ENCODE measurements at regions not wholly inside any gene's neighbourhood (a gene's known extent, or its start where the extent isn't known, plus 50 kb on each side); places are given as distances from the start of the nearest gene placed in this dataset.
A peak's percentile ranks its signal among the peaks of the same experiment; 100 is the strongest.
"Not testable (repeated sequence)": the region's sequence is repeated elsewhere in the genome, so short reads cannot be mapped to it uniquely, and the experiment has no call there.

- peak; percentile 40 for DNase-seq
- H3K4me1 ChIP-seq (ENCODE audit: control insufficient read depth, insufficient read depth, low read length) = peaks cover 3% of the 10 kb centered on the region
- no peaks in the 10 kb centered on the region for H3K9me3 ChIP-seq (replicated peaks; ENCODE audit: control insufficient read depth, low read depth, low read length)
- H3K27me3 ChIP-seq (ENCODE audit: control insufficient read depth, insufficient read depth, low read length) = no peaks in the 10 kb centered on the region
- no peak overlapping the region for H3K27ac ChIP-seq (ENCODE audit: low read length)
- WGBS (ENCODE audit: insufficient coverage) = 0% methylated on average over 1 of the region's 3 CpGs
- no peaks in the 10 kb centered on the region for H3K36me3 ChIP-seq (ENCODE audit: control insufficient read depth, insufficient read depth, low read length)
- H3K4me3 ChIP-seq (ENCODE audit: low read length) = no peak overlapping the region
These were observed 59.4 kb downstream of the EBLN1 start for GRCh38 chr10:22158426-22158825.

GRCh38 chr10:22156750-22157149 lies 61.1 kb downstream of the EBLN1 start:
- WGBS (ENCODE audit: insufficient coverage) = 75% methylated on average over 3 of the region's 3 CpGs
- Histone ChIP-seq H3K4me1 (ENCODE audit: control insufficient read depth, insufficient read depth, low read length) (peaks cover 3% of the 10 kb centered on the region), H3K9me3 (replicated peaks; ENCODE audit: control insufficient read depth, low read depth, low read length) (no peaks in the 10 kb centered on the region), H3K36me3 (ENCODE audit: control insufficient read depth, insufficient read depth, low read length) (no peaks in the 10 kb centered on the region), H3K27me3 (ENCODE audit: control insufficient read depth, insufficient read depth, low read length) (no peaks in the 10 kb centered on the region), H3K27ac (ENCODE audit: low read length) (no peak overlapping the region), H3K4me3 (ENCODE audit: low read length) (no peak overlapping the region)
- DNase-seq = no peak

- Histone ChIP-seq H3K27ac (ENCODE audit: low read length) (no peak overlapping the region), H3K4me3 (ENCODE audit: low read length) (no peak overlapping the region), H3K36me3 (ENCODE audit: control insufficient read depth, insufficient read depth, low read length) (no peaks in the 10 kb centered on the region), H3K27me3 (ENCODE audit: control insufficient read depth, insufficient read depth, low read length) (no peaks in the 10 kb centered on the region), H3K9me3 (replicated peaks; ENCODE audit: control insufficient read depth, low read depth, low read length) (peaks cover 6% of the 10 kb centered on the region), H3K4me1 (ENCODE audit: control insufficient read depth, insufficient read depth, low read length) (peaks cover 3% of the 10 kb centered on the region)
- no CpG with 5 or more reads among the region's 1 CpG for WGBS (ENCODE audit: insufficient coverage)
- no peak for DNase-seq
These were observed 65.4 kb downstream of the EBLN1 start for GRCh38 chr10:22152403-22152802.

- no CpG with 5 or more reads among the region's 1 CpG for WGBS (ENCODE audit: insufficient coverage)
- H3K27me3 ChIP-seq (ENCODE audit: control insufficient read depth, insufficient read depth, low read length) = no peaks in the 10 kb centered on the region
- no peak overlapping the region for H3K4me3 ChIP-seq (ENCODE audit: low read length)
- no peak overlapping the region for H3K27ac ChIP-seq (ENCODE audit: low read length)
- no peaks in the 10 kb centered on the region for H3K36me3 ChIP-seq (ENCODE audit: control insufficient read depth, insufficient read depth, low read length)
- peaks cover 8% of the 10 kb centered on the region for H3K9me3 ChIP-seq (replicated peaks; ENCODE audit: control insufficient read depth, low read depth, low read length)
- peaks cover 3% of the 10 kb centered on the region for H3K4me1 ChIP-seq (ENCODE audit: control insufficient read depth, insufficient read depth, low read length)
- DNase-seq = no peak
These were observed 67.0 kb downstream of the EBLN1 start for GRCh38 chr10:22150842-22151241.

- Histone ChIP-seq H3K4me1 (ENCODE audit: control insufficient read depth, insufficient read depth, low read length) (peaks cover 3% of the 10 kb centered on the region), H3K27ac (ENCODE audit: low read length) (no peak overlapping the region), H3K27me3 (ENCODE audit: control insufficient read depth, insufficient read depth, low read length) (no peaks in the 10 kb centered on the region), H3K9me3 (replicated peaks; ENCODE audit: control insufficient read depth, low read depth, low read length) (peaks cover 12% of the 10 kb centered on the region), H3K4me3 (ENCODE audit: low read length) (no peak overlapping the region), H3K36me3 (ENCODE audit: control insufficient read depth, insufficient read depth, low read length) (no peaks in the 10 kb centered on the region)
- DNase-seq = peak; percentile 84
These were observed 68.9 kb downstream of the EBLN1 start for GRCh38 chr10:22148961-22149360.

- no CpG with 5 or more reads among the region's 2 CpGs for WGBS (ENCODE audit: insufficient coverage)
- not testable (repeated sequence) for H3K4me3 ChIP-seq (ENCODE audit: low read length); H3K27me3 ChIP-seq (ENCODE audit: control insufficient read depth, insufficient read depth, low read length)
These were observed 71.9 kb downstream of the EBLN1 start for GRCh38 chr10:22145873-22146272.

GRCh38 chr10:22137542-22137941 lies 80.3 kb downstream of the EBLN1 start:
- H3K4me3 ChIP-seq (ENCODE audit: low read length) = no peak overlapping the region
- no peaks in the 10 kb centered on the region for H3K36me3 ChIP-seq (ENCODE audit: control insufficient read depth, insufficient read depth, low read length)
- WGBS (ENCODE audit: insufficient coverage) = 54% methylated on average over 2 of the region's 2 CpGs
- H3K27ac ChIP-seq (ENCODE audit: low read length) = no peak overlapping the region
- no peak for DNase-seq
- H3K9me3 ChIP-seq (replicated peaks; ENCODE audit: control insufficient read depth, low read depth, low read length) = no peaks in the 10 kb centered on the region
- peaks cover 6% of the 10 kb centered on the region for H3K4me1 ChIP-seq (ENCODE audit: control insufficient read depth, insufficient read depth, low read length)
- no peaks in the 10 kb centered on the region for H3K27me3 ChIP-seq (ENCODE audit: control insufficient read depth, insufficient read depth, low read length)

More at GRCh38 chr10:22145873-22146272, 71.9 kb downstream of the EBLN1 start:
- not testable (repeated sequence) for H3K9me3 ChIP-seq (replicated peaks; ENCODE audit: control insufficient read depth, low read depth, low read length); H3K36me3 ChIP-seq (ENCODE audit: control insufficient read depth, insufficient read depth, low read length); H3K27ac ChIP-seq (ENCODE audit: low read length); H3K4me1 ChIP-seq (ENCODE audit: control insufficient read depth, insufficient read depth, low read length); DNase-seq

GRCh38 chr10:22135591-22135990 lies 82.2 kb downstream of the EBLN1 start:
- DNase-seq = peak; percentile 11
- H3K36me3 ChIP-seq (ENCODE audit: control insufficient read depth, insufficient read depth, low read length) = no peaks in the 10 kb centered on the region
- no peak overlapping the region for H3K4me3 ChIP-seq (ENCODE audit: low read length)
- no peaks in the 10 kb centered on the region for H3K27me3 ChIP-seq (ENCODE audit: control insufficient read depth, insufficient read depth, low read length)
- peaks cover 6% of the 10 kb centered on the region for H3K4me1 ChIP-seq (ENCODE audit: control insufficient read depth, insufficient read depth, low read length)
- no peaks in the 10 kb centered on the region for H3K9me3 ChIP-seq (replicated peaks; ENCODE audit: control insufficient read depth, low read depth, low read length)
- no peak overlapping the region for H3K27ac ChIP-seq (ENCODE audit: low read length)
- WGBS (ENCODE audit: insufficient coverage) = 64% methylated on average over 5 of the region's 9 CpGs

GRCh38 chr10:22133749-22134624 lies 83.8 kb downstream of the EBLN1 start:
- no peak overlapping the region for H3K27ac ChIP-seq (ENCODE audit: low read length)
- 25% methylated on average over 5 of the region's 11 CpGs for WGBS (ENCODE audit: insufficient coverage)
- H3K4me3 ChIP-seq (ENCODE audit: low read length) = no peak overlapping the region
- peaks cover 6% of the 10 kb centered on the region for H3K4me1 ChIP-seq (ENCODE audit: control insufficient read depth, insufficient read depth, low read length)
- no peaks in the 10 kb centered on the region for H3K27me3 ChIP-seq (ENCODE audit: control insufficient read depth, insufficient read depth, low read length)
- DNase-seq = peak; percentile 73
- no peaks in the 10 kb centered on the region for H3K9me3 ChIP-seq (replicated peaks; ENCODE audit: control insufficient read depth, low read depth, low read length)
- H3K36me3 ChIP-seq (ENCODE audit: control insufficient read depth, insufficient read depth, low read length) = no peaks in the 10 kb centered on the region

- H3K9me3 ChIP-seq (replicated peaks; ENCODE audit: control insufficient read depth, low read depth, low read length); H3K36me3 ChIP-seq (ENCODE audit: control insufficient read depth, insufficient read depth, low read length); H3K27me3 ChIP-seq (ENCODE audit: control insufficient read depth, insufficient read depth, low read length); H3K4me1 ChIP-seq (ENCODE audit: control insufficient read depth, insufficient read depth, low read length); DNase-seq; H3K4me3 ChIP-seq (ENCODE audit: low read length); H3K27ac ChIP-seq (ENCODE audit: low read length): not testable (repeated sequence)
- 69% methylated on average over 3 of the region's 6 CpGs for WGBS (ENCODE audit: insufficient coverage)
These were observed 87.0 kb downstream of the EBLN1 start for GRCh38 chr10:22130824-22131223.

All from muscle of leg (tissue), 3 donors.